ENCODE measurements at regions not wholly inside any gene's neighbourhood (a gene's known extent, or its start where the extent isn't known, plus 50 kb on each side); places are given as distances from the start of the nearest gene placed in this dataset.

- no peak for TF ChIP-seq CTCF (IDR thresholded peaks at IDR 0.05; ENCODE audit: low read depth, low read length)
- DNase-seq (ENCODE audit: extremely low read depth, low read depth): no peak
Observed at GRCh38 chr10:128365156-128365725, 239.0 kb upstream of the MKI67 start.

GRCh38 chr10:128367807-128368206, 241.6 kb upstream of the MKI67 start:
- TF ChIP-seq CTCF (IDR thresholded peaks at IDR 0.05; ENCODE audit: low read depth, low read length): no peak
- DNase-seq (ENCODE audit: extremely low read depth, low read depth): no peak

- no peak for DNase-seq (ENCODE audit: extremely low read depth, low read depth)
- TF ChIP-seq CTCF (IDR thresholded peaks at IDR 0.05; ENCODE audit: low read depth, low read length): no peak
Observed at GRCh38 chr10:128369101-128369650, 243.0 kb upstream of the MKI67 start.

- DNase-seq (ENCODE audit: extremely low read depth, low read depth): no peak
- TF ChIP-seq CTCF (IDR thresholded peaks at IDR 0.05; ENCODE audit: low read depth, low read length): no peak
Observed at GRCh38 chr10:128373071-128373749, 247.0 kb upstream of the MKI67 start.

GRCh38 chr10:128373831-128374230, 247.6 kb upstream of the MKI67 start:
- TF ChIP-seq CTCF (IDR thresholded peaks at IDR 0.05; ENCODE audit: low read depth, low read length): no peak
- DNase-seq (ENCODE audit: extremely low read depth, low read depth): no peak

GRCh38 chr10:128375171-128375570, 248.9 kb upstream of the MKI67 start:
- no peak for TF ChIP-seq CTCF (IDR thresholded peaks at IDR 0.05; ENCODE audit: low read depth, low read length)
- no peak for DNase-seq (ENCODE audit: extremely low read depth, low read depth)

GRCh38 chr10:128377364-128377987, 251.3 kb upstream of the MKI67 start:
- DNase-seq (ENCODE audit: extremely low read depth, low read depth): no peak
- no peak for TF ChIP-seq CTCF (IDR thresholded peaks at IDR 0.05; ENCODE audit: low read depth, low read length)
